ENCODE measurements at regions not wholly inside any gene's neighbourhood (a gene's known extent, or its start where the extent isn't known, plus 50 kb on each side); places are given as distances from the start of the nearest gene placed in this dataset.

DNA sequence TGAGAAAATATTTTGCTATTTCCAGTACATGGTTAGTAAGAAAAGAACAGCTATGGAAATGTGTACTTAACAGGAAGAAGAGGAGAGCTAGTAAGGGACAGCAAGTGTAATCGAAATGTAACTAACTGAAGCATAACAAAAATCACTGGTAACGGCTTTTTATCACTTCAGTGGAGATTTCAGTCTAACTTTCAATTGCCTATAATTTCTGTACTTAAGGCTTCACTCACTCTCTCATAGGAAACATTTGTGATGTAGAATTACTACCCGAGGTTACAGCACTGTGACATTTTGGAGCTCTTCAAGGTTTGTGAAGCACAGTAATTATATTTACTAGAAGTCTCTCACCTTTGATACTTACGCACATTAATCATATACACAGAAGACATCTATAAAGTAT lies 1119.1 kb downstream of the AMY1C start (continued):
- no peak for TF ChIP-seq ATM (IDR thresholded peaks at IDR 0.05; ENCODE audit: borderline replicate concordance)

DNA sequence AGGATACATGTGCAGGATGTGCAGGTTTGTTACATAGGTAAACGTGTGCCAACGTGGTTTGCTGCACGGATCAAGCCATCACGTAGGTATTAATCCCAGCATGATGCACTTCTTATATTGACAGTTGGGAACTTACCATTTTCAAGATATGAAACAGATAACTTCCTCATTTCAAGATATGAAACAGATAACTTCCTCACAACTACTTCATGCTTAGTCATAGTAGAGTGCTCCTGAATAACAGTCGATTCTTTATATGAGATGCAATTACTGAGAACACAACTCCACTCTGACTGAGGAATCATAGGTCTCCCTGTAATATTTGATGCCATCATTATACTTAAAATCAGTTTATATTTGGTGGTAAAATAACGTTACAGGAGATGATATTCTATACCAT lies 1124.3 kb downstream of the AMY1C start:
- POLR2A ChIA-PET, result no interaction called here
- TF ChIP-seq ZNF468 (CRISPR knock-in tag; IDR thresholded peaks at IDR 0.05), result no peak
- no peak for TF ChIP-seq ZNF792 (CRISPR knock-in tag; IDR thresholded peaks at IDR 0.05)
- TF ChIP-seq, protein P1, sequence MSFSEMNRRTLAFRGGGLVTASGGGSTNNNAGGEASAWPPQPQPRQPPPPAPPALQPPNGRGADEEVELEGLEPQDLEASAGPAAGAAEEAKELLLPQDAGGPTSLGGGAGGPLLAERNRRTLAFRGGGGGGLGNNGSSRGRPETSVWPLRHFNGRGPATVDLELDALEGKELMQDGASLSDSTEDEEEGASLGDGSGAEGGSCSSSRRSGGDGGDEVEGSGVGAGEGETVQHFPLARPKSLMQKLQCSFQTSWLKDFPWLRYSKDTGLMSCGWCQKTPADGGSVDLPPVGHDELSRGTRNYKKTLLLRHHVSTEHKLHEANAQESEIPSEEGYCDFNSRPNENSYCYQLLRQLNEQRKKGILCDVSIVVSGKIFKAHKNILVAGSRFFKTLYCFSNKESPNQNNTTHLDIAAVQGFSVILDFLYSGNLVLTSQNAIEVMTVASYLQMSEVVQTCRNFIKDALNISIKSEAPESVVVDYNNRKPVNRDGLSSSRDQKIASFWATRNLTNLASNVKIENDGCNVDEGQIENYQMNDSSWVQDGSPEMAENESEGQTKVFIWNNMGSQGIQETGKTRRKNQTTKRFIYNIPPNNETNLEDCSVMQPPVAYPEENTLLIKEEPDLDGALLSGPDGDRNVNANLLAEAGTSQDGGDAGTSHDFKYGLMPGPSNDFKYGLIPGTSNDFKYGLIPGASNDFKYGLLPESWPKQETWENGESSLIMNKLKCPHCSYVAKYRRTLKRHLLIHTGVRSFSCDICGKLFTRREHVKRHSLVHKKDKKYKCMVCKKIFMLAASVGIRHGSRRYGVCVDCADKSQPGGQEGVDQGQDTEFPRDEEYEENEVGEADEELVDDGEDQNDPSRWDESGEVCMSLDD (CRISPR knock-in tag; IDR thresholded peaks at IDR 0.05; ENCODE audit: borderline replicate concordance), result no peak
- no peak for TF ChIP-seq ZNF326 (CRISPR knock-in tag; IDR thresholded peaks at IDR 0.05; ENCODE audit: borderline replicate concordance)
- TF ChIP-seq, protein P2, sequence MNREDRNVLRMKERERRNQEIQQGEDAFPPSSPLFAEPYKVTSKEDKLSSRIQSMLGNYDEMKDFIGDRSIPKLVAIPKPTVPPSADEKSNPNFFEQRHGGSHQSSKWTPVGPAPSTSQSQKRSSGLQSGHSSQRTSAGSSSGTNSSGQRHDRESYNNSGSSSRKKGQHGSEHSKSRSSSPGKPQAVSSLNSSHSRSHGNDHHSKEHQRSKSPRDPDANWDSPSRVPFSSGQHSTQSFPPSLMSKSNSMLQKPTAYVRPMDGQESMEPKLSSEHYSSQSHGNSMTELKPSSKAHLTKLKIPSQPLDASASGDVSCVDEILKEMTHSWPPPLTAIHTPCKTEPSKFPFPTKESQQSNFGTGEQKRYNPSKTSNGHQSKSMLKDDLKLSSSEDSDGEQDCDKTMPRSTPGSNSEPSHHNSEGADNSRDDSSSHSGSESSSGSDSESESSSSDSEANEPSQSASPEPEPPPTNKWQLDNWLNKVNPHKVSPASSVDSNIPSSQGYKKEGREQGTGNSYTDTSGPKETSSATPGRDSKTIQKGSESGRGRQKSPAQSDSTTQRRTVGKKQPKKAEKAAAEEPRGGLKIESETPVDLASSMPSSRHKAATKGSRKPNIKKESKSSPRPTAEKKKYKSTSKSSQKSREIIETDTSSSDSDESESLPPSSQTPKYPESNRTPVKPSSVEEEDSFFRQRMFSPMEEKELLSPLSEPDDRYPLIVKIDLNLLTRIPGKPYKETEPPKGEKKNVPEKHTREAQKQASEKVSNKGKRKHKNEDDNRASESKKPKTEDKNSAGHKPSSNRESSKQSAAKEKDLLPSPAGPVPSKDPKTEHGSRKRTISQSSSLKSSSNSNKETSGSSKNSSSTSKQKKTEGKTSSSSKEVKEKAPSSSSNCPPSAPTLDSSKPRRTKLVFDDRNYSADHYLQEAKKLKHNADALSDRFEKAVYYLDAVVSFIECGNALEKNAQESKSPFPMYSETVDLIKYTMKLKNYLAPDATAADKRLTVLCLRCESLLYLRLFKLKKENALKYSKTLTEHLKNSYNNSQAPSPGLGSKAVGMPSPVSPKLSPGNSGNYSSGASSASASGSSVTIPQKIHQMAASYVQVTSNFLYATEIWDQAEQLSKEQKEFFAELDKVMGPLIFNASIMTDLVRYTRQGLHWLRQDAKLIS (CRISPR knock-in tag; IDR thresholded peaks at IDR 0.05), result no peak
- TF ChIP-seq HNRNPH1 (optimal IDR thresholded peaks at IDR 0.05; ENCODE audit: low read depth, low read length), result no peak
- TF ChIP-seq ZNF776 (CRISPR knock-in tag; IDR thresholded peaks at IDR 0.05), result no peak
- TF ChIP-seq, protein P3, sequence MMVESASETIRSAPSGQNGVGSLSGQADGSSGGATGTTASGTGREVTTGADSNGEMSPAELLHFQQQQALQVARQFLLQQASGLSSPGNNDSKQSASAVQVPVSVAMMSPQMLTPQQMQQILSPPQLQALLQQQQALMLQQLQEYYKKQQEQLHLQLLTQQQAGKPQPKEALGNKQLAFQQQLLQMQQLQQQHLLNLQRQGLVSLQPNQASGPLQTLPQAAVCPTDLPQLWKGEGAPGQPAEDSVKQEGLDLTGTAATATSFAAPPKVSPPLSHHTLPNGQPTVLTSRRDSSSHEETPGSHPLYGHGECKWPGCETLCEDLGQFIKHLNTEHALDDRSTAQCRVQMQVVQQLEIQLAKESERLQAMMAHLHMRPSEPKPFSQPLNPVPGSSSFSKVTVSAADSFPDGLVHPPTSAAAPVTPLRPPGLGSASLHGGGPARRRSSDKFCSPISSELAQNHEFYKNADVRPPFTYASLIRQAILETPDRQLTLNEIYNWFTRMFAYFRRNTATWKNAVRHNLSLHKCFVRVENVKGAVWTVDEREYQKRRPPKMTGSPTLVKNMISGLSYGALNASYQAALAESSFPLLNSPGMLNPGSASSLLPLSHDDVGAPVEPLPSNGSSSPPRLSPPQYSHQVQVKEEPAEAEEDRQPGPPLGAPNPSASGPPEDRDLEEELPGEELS (CRISPR knock-in tag; IDR thresholded peaks at IDR 0.05), result no peak
- TF ChIP-seq ZZZ3 (CRISPR knock-in tag; IDR thresholded peaks at IDR 0.05; ENCODE audit: borderline replicate concordance), result no peak
- TF ChIP-seq THYN1 (CRISPR knock-in tag; IDR thresholded peaks at IDR 0.05; ENCODE audit: borderline replicate concordance, low read depth), result no peak
- TF ChIP-seq ATF1 (CRISPR knock-in tag; IDR thresholded peaks at IDR 0.05), result no peak
- no peak for TF ChIP-seq MTA3 (CRISPR knock-in tag; IDR thresholded peaks at IDR 0.05)

More for the DNA sequence above, 1124.3 kb downstream of the AMY1C start:
- CTCF ChIA-PET (ENCODE audit: low intra/inter-chr PET ratio, low total read pairs), result no interaction called here
- Histone ChIP-seq H3K9me3 (ENCODE audit: low read length) (no peaks in the 10 kb centered on the region), H3K9ac (ENCODE audit: insufficient read depth, low read depth, low read length) (no peak overlapping the region), H2AFZ (ENCODE audit: low read length) (no peak overlapping the region), H3K27ac (ENCODE audit: extremely low read length, insufficient read depth, low read length) (no peak overlapping the region), H4K20me1 (ENCODE audit: insufficient read depth, low read length) (no peaks in the 10 kb centered on the region), H3K4me2 (ENCODE audit: low read depth, low read length) (no peak overlapping the region), H3K4me1 (ENCODE audit: insufficient read depth, low read length) (no peaks in the 10 kb centered on the region), H3K27me3 (ENCODE audit: control insufficient read depth in 1 of 2, insufficient read depth in 2 of 2, low read length in 2 of 2) (no peaks in the 10 kb centered on the region), H3K4me3 (replicated peaks in 1 of 3; ENCODE audit: insufficient read depth in 1 of 3, low read depth in 2 of 3, low read length in 3 of 3) (no peak overlapping the region), H3K79me2 (ENCODE audit: insufficient read depth, low read length) (no peaks in the 10 kb centered on the region), H3K36me3 (replicated peaks in 1 of 2; ENCODE audit: control insufficient read depth in 1 of 2, insufficient read depth in 2 of 2, low read length in 2 of 2) (no peaks in the 10 kb centered on the region)
- under 1% methylated on average over 6 of the region's 6 CpGs for WGBS (ENCODE audit: low lambda C conversion rate)
- in situ Hi-C loops (cut with HindIII; ENCODE audit: extremely low pct_ligation_motif_present, low pct_unique_long_range_greater_than_20kb) (no loop called here), intact Hi-C loops (cut with micrococcal nuclease; ENCODE audit: unreplicated experiment) (no loop called here)
- BruUV-seq (replicated peaks), result no TSS peak
- DNase-seq (ENCODE audit: low spot score) (no peak), FAIRE-seq (no peak), ATAC-seq (no peak)
